Breast epithelium (tissue), 3 donors: ENCODE measurements at regions not wholly inside any gene's neighbourhood (a gene's known extent, or its start where the extent isn't known, plus 50 kb on each side); places are given as distances from the start of the nearest gene placed in this dataset.

Experiments
- CTCF ChIP-seq, 3 donors: fragments of 450-650 bp; IDR thresholded peaks; one replicate each; pipeline ENCODE4 v1.5.1; 2016 to 2017; ENCODE audit warnings: antibody characterized with exemption in 3 of 3, mild to moderate bottlenecking in 3 of 3, moderate library complexity in 3 of 3
- POLR2A ChIP-seq: fragments of 450-650 bp; IDR thresholded peaks from one replicate; pipeline ENCODE4 v1.6.1; 2016; ENCODE audit warnings: antibody characterized with exemption, mild to moderate bottlenecking, moderate library complexity
- POLR2AphosphoS5 ChIP-seq, 3 donors: sonication (generic); formaldehyde crosslinking; IDR thresholded peaks; one replicate each; pipeline ENCODE4 v1.6.1; 2017; ENCODE audit warnings: antibody characterized with exemption in 3 of 3

GRCh38 chr9:108526518-108526917 lies 329.3 kb downstream of the ACTL7B start:
- no peak for TF ChIP-seq CTCF (IDR thresholded peaks at IDR 0.05)
- no peak for TF ChIP-seq POLR2A
- TF ChIP-seq POLR2AphosphoS5 (IDR thresholded peaks at IDR 0.05): no peak
